Rectal smooth muscle tissue (tissue), 1 donor: ENCODE measurements at regions not wholly inside any gene's neighbourhood (a gene's known extent, or its start where the extent isn't known, plus 50 kb on each side); places are given as distances from the start of the nearest gene placed in this dataset.

ENCODE experiments used
- H3K27ac ChIP-seq: one replicate; pipeline ENCODE4 v1.7.0; 2013; ENCODE audit warnings: low read depth, low read length, inconsistent platforms
- H3K27me3 ChIP-seq: one replicate; pipeline ENCODE4 v1.7.0; 2013; ENCODE audit warnings: low read length; ENCODE audit not compliant: control insufficient read depth, insufficient read depth
- H3K36me3 ChIP-seq: one replicate; pipeline ENCODE4 v1.7.0; 2013; ENCODE audit warnings: low read length; ENCODE audit not compliant: control insufficient read depth, insufficient read depth
- H3K4me1 ChIP-seq: one replicate; pipeline ENCODE4 v1.7.0; 2013; ENCODE audit warnings: low read length; ENCODE audit not compliant: control insufficient read depth, insufficient read depth
- H3K4me3 ChIP-seq: one replicate; pipeline ENCODE4 v1.7.0; 2013; ENCODE audit warnings: low read length
- H3K9ac ChIP-seq: one replicate; pipeline ENCODE4 v1.7.0; 2013; ENCODE audit warnings: low read length

DNA sequence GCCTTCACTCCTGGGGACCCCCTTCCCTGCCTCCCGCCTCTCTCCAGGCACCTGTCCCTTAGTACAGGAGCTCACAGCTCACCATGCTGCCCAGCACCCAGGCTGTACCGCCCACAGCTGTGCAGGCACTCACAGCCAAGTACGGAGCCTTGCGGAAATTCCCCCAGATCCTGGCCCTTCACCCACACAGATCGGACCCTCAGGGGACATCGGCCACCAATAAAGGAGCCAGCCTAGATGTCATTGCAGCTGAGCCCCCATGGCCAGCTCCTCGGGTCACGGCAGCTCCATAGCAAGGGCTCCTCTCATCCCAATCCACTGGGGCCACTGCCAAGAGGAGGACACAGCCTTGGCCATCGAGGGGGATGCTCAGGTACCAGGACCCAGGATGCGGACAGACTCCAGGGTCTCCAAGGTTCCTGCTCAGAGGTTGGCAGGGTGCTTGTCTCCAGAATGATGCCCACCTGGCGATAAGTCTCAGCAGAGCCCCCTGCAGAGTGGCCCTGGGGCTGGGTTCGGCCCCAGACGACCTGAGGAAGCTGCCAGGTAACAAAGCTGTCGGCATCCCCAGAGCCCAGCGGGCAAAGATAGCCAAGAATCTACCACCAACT is 82.3 kb downstream of the YTHDF1 start:
- H3K4me1 ChIP-seq, result no peaks in the 10 kb centered on the region
- H3K4me3 ChIP-seq, result no peak overlapping the region
- H3K27me3 ChIP-seq, result peaks cover 10% of the 10 kb centered on the region
- no peak overlapping the region for H3K27ac ChIP-seq
- H3K9ac ChIP-seq, result no peak overlapping the region
- no peaks in the 10 kb centered on the region for H3K36me3 ChIP-seq

DNA sequence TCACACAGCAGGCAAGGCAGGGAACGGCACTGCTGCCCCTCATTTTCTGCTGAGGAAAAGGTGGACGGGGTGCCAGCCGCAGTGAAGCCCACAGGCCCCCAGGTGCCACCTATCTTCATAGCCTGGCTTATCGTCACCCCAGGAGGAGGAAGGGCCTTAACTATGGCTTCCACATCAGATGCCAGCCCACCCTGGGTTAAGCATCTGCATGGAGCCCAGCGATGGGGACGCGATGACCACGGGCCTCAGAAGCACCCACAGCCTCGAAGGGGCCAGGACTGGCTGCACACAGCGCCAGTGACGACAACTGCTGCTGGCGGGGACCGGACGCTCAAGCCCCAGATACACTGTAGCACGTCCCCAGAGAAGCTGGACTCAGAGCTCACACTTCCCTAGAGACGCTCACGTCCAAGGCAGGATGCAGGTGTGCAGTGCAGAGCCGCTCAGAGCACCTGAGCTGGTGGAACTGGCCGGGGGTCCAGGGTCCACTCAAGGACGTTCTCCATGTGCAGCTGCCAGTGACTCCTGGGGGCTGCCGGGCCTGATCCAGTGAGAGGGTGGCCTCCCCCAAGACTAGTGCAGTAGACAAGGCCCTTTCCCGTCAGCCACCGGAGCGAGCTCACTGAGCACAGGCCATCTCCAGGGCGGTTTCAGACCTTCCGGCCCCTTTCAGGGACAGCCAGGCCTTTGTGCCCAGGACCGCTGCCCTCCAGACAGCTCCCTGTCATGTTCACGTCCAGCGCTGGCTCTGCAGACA is 83.0 kb downstream of the YTHDF1 start:
- no peak overlapping the region for H3K9ac ChIP-seq
- no peaks in the 10 kb centered on the region for H3K36me3 ChIP-seq
- no peak overlapping the region for H3K27ac ChIP-seq
- H3K4me1 ChIP-seq, result no peaks in the 10 kb centered on the region
- peaks cover 10% of the 10 kb centered on the region for H3K27me3 ChIP-seq
- H3K4me3 ChIP-seq, result no peak overlapping the region

DNA sequence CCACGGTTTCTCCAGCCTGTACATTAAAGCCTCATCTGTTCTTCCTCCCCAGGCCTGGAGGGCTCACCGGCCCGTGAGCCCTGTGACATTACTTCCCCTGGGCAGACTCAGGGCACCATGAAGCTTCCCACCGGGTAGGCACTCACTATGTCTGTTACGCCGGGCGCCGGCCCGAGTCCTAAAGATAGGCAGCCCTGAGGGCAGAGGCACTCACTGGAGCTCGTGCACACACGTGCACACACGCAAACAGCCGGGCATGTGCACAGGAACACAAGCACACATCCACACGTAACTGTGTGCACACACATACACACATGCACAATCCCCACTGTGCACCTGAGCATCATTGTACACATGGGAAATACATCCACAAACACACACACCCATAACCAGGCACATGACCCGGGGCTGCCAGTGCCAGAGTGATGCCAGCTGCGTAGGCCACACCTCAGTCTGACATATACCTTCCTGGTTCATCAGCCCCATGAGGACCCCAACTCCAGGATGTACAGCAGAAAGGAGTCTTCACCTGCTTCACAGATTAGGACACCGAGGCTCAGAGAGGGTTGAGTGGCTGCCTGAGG is 83.7 kb downstream of the YTHDF1 start:
- Histone ChIP-seq H3K4me3 (no peak overlapping the region), H3K4me1 (no peaks in the 10 kb centered on the region), H3K27ac (no peak overlapping the region), H3K36me3 (no peaks in the 10 kb centered on the region), H3K9ac (no peak overlapping the region), H3K27me3 (peaks cover 10% of the 10 kb centered on the region)

DNA sequence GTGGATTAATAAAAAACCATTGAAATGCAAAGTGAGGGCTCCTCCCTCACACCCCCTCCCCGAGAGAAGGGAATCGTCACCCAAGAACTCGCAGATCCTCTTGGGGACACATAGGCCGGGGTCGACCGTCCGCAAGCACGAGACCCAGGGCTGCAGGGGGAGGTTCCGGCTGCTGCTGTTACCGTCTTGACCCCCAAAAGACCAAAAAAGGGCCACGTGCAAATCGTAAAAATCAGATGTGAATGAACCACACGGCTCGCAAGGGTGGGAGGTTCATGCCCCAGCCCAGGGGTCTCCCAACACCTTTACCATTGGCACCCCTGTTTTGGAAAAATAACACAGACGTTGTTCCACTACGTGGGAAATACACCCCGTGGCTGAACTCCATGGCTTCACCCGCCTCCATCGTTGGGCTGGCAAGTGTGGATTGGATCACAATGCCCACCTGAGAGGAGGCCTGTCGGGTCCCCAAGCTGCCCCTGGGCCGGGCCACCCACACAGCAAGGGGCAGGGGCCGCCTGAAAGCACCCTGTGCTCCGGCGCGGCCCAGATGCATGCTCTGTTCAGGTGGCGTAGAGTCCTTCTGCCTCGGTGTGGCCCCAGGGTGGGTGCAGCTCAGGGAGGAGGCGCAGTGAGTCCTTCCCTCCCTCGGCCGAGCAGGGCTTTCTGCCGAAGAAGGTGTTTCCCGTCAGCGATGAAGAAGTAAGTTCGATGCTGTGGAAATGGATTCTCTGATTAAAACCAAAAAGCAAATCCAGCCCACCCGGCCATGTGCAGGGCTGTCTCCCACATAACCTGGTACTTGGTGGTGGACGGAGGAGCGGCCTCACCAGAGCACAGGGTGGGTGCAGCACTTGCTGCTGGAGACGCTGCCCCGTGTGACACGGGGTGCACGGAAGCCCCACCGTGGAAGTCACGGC is 85.0 kb downstream of the YTHDF1 start:
- no peak overlapping the region for H3K9ac ChIP-seq
- H3K27ac ChIP-seq, result no peak overlapping the region
- no peaks in the 10 kb centered on the region for H3K36me3 ChIP-seq
- H3K27me3 ChIP-seq, result peaks cover 10% of the 10 kb centered on the region
- H3K4me1 ChIP-seq, result no peaks in the 10 kb centered on the region
- H3K4me3 ChIP-seq, result no peak overlapping the region

DNA sequence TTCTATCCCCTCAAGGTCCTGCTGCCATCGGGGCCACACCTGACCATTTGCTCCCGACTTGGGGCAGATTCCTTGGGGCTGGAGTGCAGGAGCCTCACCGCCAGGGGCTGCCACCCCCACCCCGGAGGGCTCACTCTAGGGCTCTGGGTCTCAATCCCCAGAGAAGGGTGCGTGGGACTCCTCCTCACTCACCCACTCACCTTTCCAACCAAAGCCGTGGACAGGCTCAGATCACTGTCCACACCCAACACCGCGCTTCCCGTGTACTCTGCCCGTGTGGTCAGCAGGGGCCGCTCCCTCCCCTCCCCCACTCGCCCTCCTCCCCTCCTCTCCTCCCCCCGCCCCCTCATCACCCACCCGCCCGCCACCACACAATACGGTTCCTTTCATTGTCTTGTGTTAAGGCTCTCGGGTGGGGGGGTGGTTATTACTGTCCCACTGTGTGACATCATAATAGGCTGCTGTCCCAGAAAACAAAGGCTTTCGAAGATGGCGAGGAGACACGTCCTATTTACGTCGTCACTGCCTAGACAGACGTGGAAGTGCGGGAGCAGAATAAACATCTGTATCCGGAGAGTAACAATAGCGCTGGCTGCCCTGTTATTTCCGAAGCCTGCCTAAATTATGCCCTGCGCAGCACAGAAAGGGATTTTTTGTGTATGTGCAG is 85.8 kb downstream of the YTHDF1 start:
- H3K4me3 ChIP-seq, result no peak overlapping the region
- no peak overlapping the region for H3K9ac ChIP-seq
- no peaks in the 10 kb centered on the region for H3K4me1 ChIP-seq
- H3K27me3 ChIP-seq, result peaks cover 10% of the 10 kb centered on the region
- no peaks in the 10 kb centered on the region for H3K36me3 ChIP-seq
- no peak overlapping the region for H3K27ac ChIP-seq

DNA sequence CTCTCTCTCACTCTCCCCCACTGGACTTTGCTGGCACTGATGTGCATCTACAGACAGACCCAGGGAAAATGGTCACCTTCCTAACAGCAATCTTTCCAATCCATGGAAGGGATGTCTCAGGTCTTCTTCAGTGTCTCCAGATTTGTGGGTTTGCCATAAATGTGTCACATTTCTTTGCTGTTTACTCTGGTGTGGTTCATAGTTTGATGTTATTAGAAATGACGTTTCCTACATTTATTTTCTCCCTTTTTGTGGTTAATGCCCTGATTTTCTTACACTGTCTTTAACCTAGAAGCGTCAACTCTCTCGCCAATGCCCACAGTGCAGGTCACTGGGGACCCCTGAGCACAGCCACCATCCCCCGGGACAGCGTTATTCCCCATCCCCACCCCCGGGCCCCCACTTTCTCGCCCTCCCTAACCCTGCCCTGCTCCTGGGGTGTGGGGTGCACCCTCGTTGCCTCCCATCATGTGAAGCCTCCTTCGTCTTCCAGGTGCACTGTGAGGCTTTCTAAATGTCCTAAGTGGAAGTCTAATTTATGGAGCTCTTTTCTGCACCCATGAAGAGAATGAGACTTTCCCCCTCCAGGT is 86.5 kb downstream of the YTHDF1 start:
- Histone ChIP-seq H3K4me1 (no peaks in the 10 kb centered on the region), H3K27ac (no peak overlapping the region), H3K4me3 (no peak overlapping the region), H3K36me3 (no peaks in the 10 kb centered on the region), H3K27me3 (peaks cover 10% of the 10 kb centered on the region), H3K9ac (no peak overlapping the region)

DNA sequence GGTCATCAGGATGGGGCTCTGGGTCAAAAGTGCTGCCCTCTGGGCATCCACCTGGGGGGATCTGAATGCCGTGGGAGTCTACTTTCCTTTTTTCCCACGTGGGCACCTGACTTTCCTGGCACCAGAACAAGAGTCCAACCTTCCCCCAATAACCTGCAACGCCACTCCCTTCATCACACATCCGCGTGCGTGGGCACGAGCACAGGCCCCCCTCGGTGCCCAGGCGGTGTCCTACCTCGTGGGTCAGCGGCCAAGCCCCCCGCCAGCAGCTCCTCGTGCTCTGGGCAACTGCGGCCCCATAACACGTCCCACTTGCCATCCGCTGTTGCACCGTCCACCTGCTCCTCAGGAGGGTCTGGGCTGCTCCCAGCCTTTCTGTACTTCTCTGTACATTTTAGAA is 87.0 kb downstream of the YTHDF1 start:
- Histone ChIP-seq H3K36me3 (no peaks in the 10 kb centered on the region), H3K27me3 (peaks cover 10% of the 10 kb centered on the region), H3K4me3 (no peak overlapping the region), H3K4me1 (no peaks in the 10 kb centered on the region), H3K27ac (no peak overlapping the region), H3K9ac (no peak overlapping the region)

DNA sequence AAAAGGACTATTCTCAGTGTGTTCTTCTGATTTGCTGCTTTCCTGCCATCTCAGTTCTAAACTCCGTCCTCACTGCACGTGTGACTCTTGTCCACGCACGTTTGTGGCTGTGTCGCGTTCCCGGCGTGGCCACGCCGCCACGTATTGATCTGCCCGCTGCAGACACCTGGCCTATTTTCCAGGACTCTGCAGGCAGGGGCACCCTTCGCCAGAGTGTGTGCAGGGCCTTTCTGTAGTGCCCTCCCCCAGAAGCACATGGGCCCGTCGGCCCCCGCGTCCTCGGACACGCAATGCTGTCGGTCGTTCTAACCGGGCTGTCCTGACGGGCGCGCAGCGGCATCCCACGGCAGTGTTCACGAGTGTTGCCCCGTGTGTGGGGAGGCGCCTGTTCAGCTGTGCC is 87.6 kb downstream of the YTHDF1 start:
- Histone ChIP-seq H3K4me1 (no peaks in the 10 kb centered on the region), H3K4me3 (no peak overlapping the region), H3K36me3 (no peaks in the 10 kb centered on the region), H3K27me3 (peaks cover 10% of the 10 kb centered on the region), H3K9ac (no peak overlapping the region), H3K27ac (no peak overlapping the region)

DNA sequence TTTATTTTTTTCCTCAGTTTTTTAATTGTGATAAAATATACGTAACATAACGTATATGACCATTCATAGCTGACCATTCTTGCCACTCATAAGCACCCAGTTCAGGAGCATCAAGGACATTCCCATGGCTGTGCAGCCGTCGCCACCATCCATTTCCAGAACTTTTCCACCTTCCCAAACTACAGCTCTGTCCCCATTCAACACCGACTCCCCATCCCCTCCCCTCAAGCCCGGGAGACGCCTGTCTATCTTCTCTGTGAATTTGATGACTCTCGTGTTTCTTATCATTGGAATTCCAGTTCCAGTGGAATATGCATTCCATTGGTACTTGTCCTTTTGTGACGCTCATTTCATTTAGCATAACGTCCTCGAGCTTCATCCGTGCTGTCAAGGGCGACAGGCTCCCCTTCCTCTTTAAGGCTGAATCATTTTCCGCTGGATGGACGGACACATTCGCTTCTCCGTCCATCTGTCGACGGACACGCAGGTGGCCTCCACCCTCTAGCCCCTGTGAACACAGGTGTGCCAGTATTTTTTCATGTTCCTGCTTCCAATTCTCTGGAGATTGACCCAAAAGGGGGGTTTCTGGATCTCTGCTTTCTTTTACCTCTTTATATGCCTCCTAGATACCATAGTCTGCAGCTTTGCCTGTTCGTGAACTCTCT is 88.1 kb downstream of the YTHDF1 start:
- Histone ChIP-seq H3K27ac (no peak overlapping the region), H3K4me3 (no peak overlapping the region), H3K4me1 (no peaks in the 10 kb centered on the region), H3K9ac (no peak overlapping the region), H3K36me3 (no peaks in the 10 kb centered on the region), H3K27me3 (peaks cover 9% of the 10 kb centered on the region)

DNA sequence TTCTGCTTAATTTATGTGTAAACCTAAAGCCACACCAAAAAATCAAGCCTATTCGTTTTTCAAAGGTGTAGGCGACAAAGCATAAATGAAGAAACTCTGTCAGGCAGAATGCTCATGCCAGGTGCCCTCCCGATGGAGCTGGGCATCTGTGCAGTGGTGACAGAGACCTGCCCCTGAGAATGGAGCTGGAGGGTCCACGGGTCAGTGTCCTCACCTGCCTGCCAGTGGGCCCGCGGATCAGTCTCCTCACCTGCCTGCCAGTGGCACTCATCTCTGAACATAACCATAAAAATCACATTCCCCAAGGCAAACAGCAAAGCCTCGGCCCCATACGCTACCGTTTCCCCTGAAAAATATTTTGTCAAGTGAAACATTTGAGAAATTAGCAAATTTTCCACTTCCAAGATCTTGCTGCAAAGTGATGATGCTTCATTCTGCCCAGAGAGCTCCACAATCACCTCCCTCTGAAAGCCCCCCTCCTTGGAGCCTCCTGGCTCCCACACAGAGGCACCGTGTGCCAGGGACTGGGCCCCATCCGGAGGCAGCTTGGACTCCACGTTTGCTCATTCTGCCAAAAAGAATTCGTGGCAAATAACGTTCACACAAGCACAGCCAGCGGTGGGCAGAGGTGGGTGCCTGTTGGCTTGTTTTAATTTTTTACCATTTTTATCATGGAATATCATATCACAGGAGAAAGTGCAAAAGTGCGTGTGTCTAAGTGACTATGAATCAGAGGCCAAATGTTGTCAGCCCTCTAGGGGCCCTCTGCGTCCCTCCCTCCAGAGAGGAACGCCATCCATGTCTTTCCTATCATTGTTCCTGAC is 88.8 kb downstream of the YTHDF1 start:
- H3K36me3 ChIP-seq, result no peaks in the 10 kb centered on the region
- no peak overlapping the region for H3K27ac ChIP-seq
- no peak overlapping the region for H3K4me3 ChIP-seq
- H3K9ac ChIP-seq, result no peak overlapping the region
- H3K27me3 ChIP-seq, result peaks cover 3% of the 10 kb centered on the region
- no peaks in the 10 kb centered on the region for H3K4me1 ChIP-seq
